ENCODE measurements at regions not wholly inside any gene's neighbourhood (a gene's known extent, or its start where the extent isn't known, plus 50 kb on each side); places are given as distances from the start of the nearest gene placed in this dataset.

GRCh38 chr13:44312131-44312530, 61.5 kb upstream of the SERP2 start (continued):
- no peak for TF ChIP-seq CHD7 (IDR thresholded peaks at IDR 0.05; ENCODE audit: insufficient replicate concordance, low read length)
- TF ChIP-seq BCL11A (IDR thresholded peaks at IDR 0.05; ENCODE audit: low read depth in 2 of 2, low read length in 2 of 2), result no peak
- no peak for TF ChIP-seq ZNF274 (IDR thresholded peaks at IDR 0.05; ENCODE audit: borderline replicate concordance, extremely low read depth, low read length)
- no peak for TF ChIP-seq HDAC2 (IDR thresholded peaks at IDR 0.05; ENCODE audit: borderline replicate concordance in 1 of 2, low read depth in 2 of 2, low read length in 2 of 2)
- no peak for TF ChIP-seq TBP (IDR thresholded peaks at IDR 0.05; ENCODE audit: low read depth, low read length)
- no peak for TF ChIP-seq CHD2 (IDR thresholded peaks at IDR 0.05; ENCODE audit: low read length)
- no peak for TF ChIP-seq TCF12 (IDR thresholded peaks at IDR 0.05; ENCODE audit: low read depth, low read length)
- no peak for TF ChIP-seq KDM5A (IDR thresholded peaks at IDR 0.05; ENCODE audit: low read length)
- TF ChIP-seq TEAD4 (IDR thresholded peaks at IDR 0.05; ENCODE audit: low read depth, low read length), result no peak
- no peak for TF ChIP-seq FOSL1 (IDR thresholded peaks at IDR 0.05; ENCODE audit: insufficient read depth, low read depth, low read length)
- TF ChIP-seq SIX5 (IDR thresholded peaks at IDR 0.05; ENCODE audit: low read depth, low read length), result no peak
- TF ChIP-seq PHF8 (conservative IDR thresholded peaks at IDR 0.05; ENCODE audit: low read depth, low read length), result no peak
- TF ChIP-seq SUZ12 (IDR thresholded peaks at IDR 0.05; ENCODE audit: low read length), result no peak
